Putamen (tissue), 1 donor: ENCODE measurements at regions not wholly inside any gene's neighbourhood (a gene's known extent, or its start where the extent isn't known, plus 50 kb on each side); places are given as distances from the start of the nearest gene placed in this dataset.
A peak's percentile ranks its signal among the peaks of the same experiment; 100 is the strongest.
"Not testable (repeated sequence)": the region's sequence is repeated elsewhere in the genome, so short reads cannot be mapped to it uniquely, and the experiment has no call there.

Source experiments
- DNase-seq: peaks from one replicate; pipeline ENCODE4 v3.0.0-alpha.2; 2016; ENCODE audit warnings: low spot score

GRCh38 chr1:194068446-194069167 lies 882.2 kb upstream of the B3GALT2 start:
- DNase-seq = no peak

DNA sequence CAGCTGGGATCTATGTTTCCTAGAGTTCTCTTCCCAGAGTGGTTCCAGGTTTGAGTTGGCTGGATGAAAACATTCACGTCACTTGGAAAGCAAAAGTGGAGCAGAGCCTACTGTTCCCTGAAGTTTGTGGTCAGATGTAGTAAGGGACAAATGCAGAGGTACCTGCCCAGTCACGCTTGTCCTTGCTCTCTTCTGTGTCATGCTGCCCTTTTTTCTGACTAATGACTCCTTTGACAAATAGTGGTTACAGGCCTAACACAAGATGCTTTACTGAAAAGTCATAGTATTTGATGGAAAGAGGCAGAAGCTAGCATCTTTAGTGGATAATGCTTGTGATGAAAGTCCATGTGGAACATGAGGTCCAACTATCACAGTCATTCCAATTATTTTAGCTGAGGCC lies 881.4 kb upstream of the B3GALT2 start:
- DNase-seq = no peak

DNA sequence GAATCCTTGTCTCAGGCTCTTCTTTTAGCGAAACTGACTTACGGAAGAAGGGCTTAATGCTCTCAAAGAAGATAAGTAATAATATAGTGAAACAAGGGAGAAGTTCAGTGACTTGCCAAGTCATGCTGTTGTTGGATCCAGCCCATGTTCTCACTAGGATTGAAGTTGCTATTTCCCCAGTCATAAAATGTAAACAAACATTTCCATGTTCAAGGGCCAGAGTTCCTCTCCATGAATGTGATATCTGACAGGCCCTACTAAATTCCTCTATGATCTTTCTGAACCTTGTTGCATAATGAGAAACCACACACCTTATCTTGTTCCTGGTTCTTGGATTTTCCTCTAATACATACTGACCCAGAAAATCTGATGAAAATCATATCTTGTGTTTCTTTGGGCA lies 876.5 kb upstream of the B3GALT2 start:
- no peak for DNase-seq

DNA sequence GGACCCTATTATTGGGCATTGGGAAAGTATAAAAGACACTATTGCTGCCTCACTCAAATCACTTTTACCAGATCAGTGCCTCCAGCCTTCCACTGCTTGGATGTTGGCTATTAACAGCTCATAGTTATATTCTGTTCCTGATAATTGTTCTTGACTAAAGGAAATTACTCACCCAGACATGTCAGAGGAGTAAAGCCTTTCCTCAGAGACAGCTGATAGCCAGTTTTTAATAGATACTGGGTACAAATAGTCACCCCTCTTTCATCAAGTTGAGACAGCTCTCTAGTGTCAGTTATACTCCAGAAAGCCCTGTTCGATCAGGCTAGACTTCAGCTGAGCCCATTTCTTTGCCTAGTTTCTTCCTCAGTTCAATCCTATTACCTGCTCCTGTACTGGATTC lies 876.1 kb upstream of the B3GALT2 start:
- no peak for DNase-seq

DNA sequence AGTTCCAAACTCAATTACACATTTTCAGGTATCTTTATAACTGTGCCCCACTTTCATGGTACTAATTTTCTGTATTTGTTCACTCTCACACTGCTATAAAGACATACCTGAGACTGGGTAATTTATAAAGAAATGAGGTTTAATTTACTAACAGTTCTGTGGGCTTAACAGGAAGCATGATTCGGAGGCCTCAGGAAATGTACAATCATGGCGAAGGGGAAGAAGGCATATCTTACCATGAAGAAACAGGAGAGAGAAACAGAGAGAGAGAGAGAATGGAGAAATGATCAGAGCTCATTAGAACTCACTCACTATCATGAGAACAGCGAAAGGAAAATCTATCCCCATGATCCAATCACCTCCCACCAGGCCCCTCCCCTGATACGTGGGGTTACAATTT lies 874.1 kb upstream of the B3GALT2 start:
- no peak for DNase-seq

DNA sequence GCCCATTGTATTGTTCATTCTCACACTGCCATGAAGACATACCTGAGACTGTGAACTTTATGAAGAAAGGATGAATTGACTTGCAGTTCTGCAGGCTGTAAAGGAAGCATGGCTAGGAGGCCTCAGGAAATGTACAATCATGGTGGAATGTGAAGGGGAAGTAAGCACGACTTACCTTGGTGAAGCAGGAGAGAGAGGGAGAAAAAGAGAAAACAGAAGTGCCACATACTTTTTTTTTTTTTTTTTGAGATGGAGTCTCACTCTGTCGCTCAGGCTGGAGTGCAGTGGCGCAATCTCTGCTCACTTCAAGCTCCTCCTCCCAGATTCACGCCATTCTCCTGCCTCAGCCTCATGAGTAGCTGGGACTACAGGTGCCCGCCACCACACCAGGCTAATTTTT lies 871.9 kb upstream of the B3GALT2 start:
- DNase-seq = not testable (repeated sequence)

DNA sequence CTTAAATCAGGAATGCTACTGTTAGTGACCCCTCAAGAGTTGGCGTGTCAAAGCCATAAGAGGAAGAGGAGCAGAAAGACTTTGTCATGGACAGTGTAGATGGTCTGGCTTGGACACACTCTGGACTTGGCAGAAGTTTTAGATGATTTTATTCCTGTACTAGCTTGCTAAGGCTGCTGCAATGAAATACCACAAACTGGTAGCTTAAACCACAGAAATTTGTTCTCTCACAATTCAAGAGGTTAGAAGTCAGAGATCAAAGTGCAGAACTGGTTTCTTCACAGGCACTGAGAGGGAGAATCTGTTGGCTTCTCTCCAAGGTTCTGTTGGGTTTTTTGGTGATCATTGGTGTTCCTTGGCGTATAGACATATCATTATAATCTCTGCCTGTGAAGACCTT lies 869.8 kb upstream of the B3GALT2 start:
- DNase-seq = no peak

DNA sequence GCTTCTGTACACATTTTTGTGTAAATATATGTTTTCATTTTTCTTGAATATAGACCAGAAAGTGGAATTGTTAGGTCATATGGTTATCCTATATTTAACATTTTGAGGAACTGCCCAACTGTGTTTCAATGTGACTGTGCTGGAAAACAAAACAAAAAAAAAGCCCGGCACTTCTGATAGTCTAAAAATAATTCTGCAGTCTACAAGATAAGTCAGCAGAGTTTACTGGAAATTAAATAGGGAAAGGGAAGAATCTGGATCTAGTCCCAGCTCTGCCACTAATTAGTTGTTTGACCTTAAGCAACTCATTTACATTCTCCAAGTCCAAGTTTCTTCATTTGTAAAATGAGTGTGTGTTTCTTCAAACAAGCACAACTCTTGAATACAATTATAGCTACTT lies 869.1 kb upstream of the B3GALT2 start:
- peak; percentile 10 for DNase-seq

- no peak for DNase-seq
Measured at GRCh38 chr1:194052514-194053338, 866.3 kb upstream of the B3GALT2 start.

DNA sequence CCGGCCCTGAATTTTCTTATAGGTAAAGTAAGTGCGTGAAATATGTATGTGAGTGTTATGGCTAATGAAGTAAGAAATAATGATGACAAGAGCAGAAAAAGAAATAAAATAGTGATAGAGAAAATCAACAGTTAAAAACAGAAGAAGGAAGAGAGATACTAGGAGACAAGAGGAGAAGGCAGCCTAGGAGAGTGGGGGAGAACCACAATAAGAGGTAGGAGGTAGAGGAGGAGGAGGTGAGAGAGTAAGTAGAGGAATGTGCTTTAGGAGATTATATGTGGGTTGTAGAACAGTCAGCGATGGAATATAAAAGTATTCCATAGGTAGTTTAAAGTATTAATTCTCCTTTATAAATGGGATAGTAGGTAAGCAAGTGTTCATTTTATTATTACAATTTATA lies 861.5 kb upstream of the B3GALT2 start:
- DNase-seq = no peak

- DNase-seq = no peak
Measured at GRCh38 chr1:194047206-194047605, 860.8 kb upstream of the B3GALT2 start.

DNA sequence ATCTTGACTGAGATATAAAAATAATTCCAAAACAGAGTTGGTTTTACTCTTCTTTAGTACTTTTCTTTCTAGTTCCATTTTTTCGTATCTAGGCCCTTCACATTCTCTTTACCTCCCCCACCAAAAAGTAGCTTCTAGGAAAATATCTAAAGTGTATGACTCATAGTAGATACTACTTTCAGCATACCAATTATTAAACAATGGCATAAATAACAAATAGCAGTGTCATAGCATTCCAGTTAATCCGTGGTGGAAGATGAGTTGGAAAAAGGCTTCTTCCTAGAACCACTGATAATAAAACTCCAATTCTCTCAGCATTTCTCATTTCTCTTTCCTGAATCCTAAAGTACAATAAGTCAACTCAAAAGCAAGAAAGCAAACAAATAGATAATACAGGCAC lies 859.0 kb upstream of the B3GALT2 start:
- no peak for DNase-seq

DNA sequence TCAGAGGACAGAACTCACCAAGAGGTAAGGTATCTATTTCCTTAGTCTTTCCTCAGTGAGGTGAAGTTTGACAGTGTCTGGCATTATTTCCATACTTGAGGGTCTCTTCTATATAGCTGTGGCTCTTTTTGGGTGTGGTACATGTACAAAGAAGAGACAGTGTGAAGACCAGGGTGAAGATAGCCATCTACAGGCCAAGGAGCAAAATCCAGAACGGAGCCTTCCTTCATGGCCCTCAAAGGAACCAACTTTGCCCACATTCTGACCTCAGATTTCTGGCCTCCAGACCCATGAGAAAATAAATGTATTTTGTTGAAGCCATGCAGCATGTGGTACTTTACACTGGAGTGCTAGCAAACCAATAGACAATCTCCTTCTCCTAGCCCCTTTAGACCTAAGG lies 858.5 kb upstream of the B3GALT2 start:
- no peak for DNase-seq

GRCh38 chr1:194043984-194044755 lies 857.8 kb upstream of the B3GALT2 start:
- DNase-seq = no peak

DNA sequence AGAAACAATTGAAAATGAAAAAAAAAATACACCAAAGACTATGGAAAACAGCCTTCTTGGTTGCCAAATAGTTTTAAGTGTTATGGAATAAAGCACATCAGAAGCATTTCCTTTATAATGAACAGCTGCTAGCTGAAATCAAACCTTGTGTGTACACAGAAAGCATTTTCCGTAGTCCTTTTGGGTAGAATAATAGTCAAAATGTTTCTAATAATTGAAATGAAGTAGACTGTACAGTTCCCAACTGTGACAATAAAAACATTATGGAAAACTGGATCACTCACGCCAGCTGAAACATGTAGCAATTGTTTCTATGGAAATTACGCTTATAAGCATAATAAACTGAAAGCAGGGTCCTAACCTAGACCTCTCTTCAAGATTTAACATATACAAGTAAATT lies 856.3 kb upstream of the B3GALT2 start:
- DNase-seq = no peak

GRCh38 chr1:194040496-194040895 lies 854.1 kb upstream of the B3GALT2 start:
- no peak for DNase-seq

GRCh38 chr1:194039578-194039977 lies 853.2 kb upstream of the B3GALT2 start:
- no peak for DNase-seq

GRCh38 chr1:194033646-194034045 lies 847.2 kb upstream of the B3GALT2 start:
- DNase-seq = no peak

DNA sequence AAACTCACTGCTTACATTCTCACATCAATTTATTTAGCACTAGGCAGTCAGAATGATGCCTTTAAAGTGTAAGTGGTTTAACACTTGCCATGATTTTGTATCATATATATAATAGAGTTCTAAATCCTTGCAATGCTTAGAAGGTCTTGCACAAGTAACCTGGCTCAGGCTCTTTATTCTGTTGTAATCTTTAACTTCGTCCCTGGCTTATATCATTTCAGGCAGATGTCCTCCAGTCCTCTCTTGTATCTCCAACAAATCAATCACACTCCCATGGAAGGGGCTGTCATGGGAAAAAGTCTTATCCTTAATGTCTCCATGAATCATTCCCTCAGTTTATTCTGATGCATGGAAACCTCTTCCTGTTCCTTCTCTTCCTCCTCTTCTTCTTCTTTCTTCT lies 841.6 kb upstream of the B3GALT2 start:
- DNase-seq = no peak

DNA sequence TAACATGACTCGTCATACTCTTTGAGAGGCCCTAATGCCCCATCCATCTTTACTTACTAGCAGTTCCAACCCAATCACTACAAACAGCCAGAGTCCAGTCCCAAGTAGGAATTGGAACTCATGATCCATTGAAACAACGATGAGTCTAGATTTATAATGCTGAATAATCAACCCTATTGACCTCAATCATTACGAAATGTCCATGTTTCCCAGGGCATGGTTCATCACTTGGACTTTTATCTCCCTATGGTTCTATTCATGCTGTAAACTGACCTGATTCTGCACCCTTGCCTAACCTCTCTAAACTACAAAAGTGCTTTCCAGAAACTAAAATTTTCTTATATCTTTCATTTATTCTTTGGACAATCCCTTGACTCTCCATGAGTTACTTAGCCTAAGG lies 840.0 kb upstream of the B3GALT2 start:
- no peak for DNase-seq

GRCh38 chr1:194024659-194025058 lies 838.2 kb upstream of the B3GALT2 start:
- DNase-seq = peak; percentile 8

- no peak for DNase-seq
Measured at GRCh38 chr1:194014014-194014413, 827.6 kb upstream of the B3GALT2 start.

GRCh38 chr1:194013561-194013960 lies 827.1 kb upstream of the B3GALT2 start:
- DNase-seq = no peak
